SK-N-SH (cell line): ENCODE measurements at regions not wholly inside any gene's neighbourhood (a gene's known extent, or its start where the extent isn't known, plus 50 kb on each side); places are given as distances from the start of the nearest gene placed in this dataset.

ENCODE experiments used
- CTCF ChIA-PET: fragments of 300-600, 350-600 bp; formaldehyde crosslinking; extraction: SDS; loops from one replicate; lab custom pipeline; 2021; lab: Yijun Ruan, JAX
- POLR2A ChIA-PET: fragments of 350-600 bp; sonication (Branson Sonifier 250); formaldehyde crosslinking; extraction: SDS; loops from one replicate; lab custom pipeline; 2020; ENCODE audit warnings: antibody characterized with exemption, inconsistent platforms; lab: Yijun Ruan, JAX
- DNase-seq: peaks from one replicate; pipeline ENCODE4 v3.0.0; 2012
- H2AFZ ChIP-seq: fragments of 200-600 bp; sonication (generic); 2 replicates; pipeline ENCODE4 v1.8.1; 2016; ENCODE audit warnings: antibody characterized with exemption, mild to moderate bottlenecking, low read depth
- H3F3A ChIP-seq: fragments of 200-600 bp; sonication (generic); replicated peaks from 2 replicates; pipeline ENCODE3; 2016; ENCODE audit warnings: antibody characterized with exemption, mild to moderate bottlenecking; ENCODE audit not compliant: insufficient read depth
- H3K27ac ChIP-seq, 2 experiments: fragments of 200-500 bp in 1 of 2; fragments of 200-600 bp in 1 of 2; sonication (Bioruptor generic) in 1 of 2; sonication (generic), shearing (Covaris generic) in 1 of 2; 2 replicates each; pipeline versions ENCODE4 v1.5.1 to v1.6.1; 2014 to 2016; ENCODE audit warnings: low read depth in 2 of 2, inconsistent platforms in 1 of 2, low read length in 1 of 2, mild to moderate bottlenecking in 1 of 2, mixed read lengths in 1 of 2
- H3K27me3 ChIP-seq: fragments of 200-600 bp; sonication (generic), shearing (Covaris generic); 2 replicates; pipeline ENCODE4 v1.6.1; 2016; ENCODE audit warnings: mixed run types; ENCODE audit not compliant: insufficient read depth
- H3K36me3 ChIP-seq, 2 experiments: fragments of 200-500 bp in 1 of 2; fragments of 200-600 bp in 1 of 2; sonication (Bioruptor generic) in 1 of 2; sonication (generic) in 1 of 2; replicated peaks in 1 of 2; 2 replicates each; pipeline versions ENCODE3 to v1.5.1; 2014 to 2016; ENCODE audit warnings: low read length in 1 of 2, mild to moderate bottlenecking in 1 of 2; ENCODE audit not compliant: insufficient read depth in 2 of 2, control insufficient read depth in 1 of 2
- H3K4me1 ChIP-seq, 2 experiments: fragments of 200-500 bp in 1 of 2; fragments of 200-600 bp in 1 of 2; sonication (Bioruptor generic) in 1 of 2; sonication (generic), shearing (Covaris generic) in 1 of 2; 2 replicates each; pipeline versions ENCODE4 v1.5.1 to v1.6.1; 2014 to 2016; ENCODE audit warnings: low read depth in 1 of 2, low read length in 1 of 2, mixed run types in 1 of 2; ENCODE audit not compliant: insufficient read depth in 2 of 2, control insufficient read depth in 1 of 2
- H3K4me2 ChIP-seq: fragments of 200-600 bp; sonication (generic), shearing (Covaris generic); 2 replicates; pipeline ENCODE4 v1.6.1; 2017; ENCODE audit warnings: mixed run types
- H3K4me3 ChIP-seq, 2 experiments: fragments of 200-500 bp in 1 of 2; fragments of 200-600 bp in 1 of 2; sonication (Bioruptor generic) in 1 of 2; sonication (generic), shearing (Covaris generic) in 1 of 2; 2 replicates each; pipeline versions ENCODE4 v1.5.1 to v1.8.1; 2014 to 2016; ENCODE audit warnings: low read depth in 2 of 2, inconsistent platforms in 1 of 2, low read length in 1 of 2, mild to moderate bottlenecking in 1 of 2, mixed read lengths in 1 of 2, moderate library complexity in 1 of 2
- H3K79me2 ChIP-seq: fragments of 200-600 bp; sonication (generic); 2 replicates; pipeline ENCODE4 v1.8.1; 2017; ENCODE audit warnings: mild to moderate bottlenecking; ENCODE audit not compliant: insufficient read depth
- H3K9ac ChIP-seq: fragments of 200-600 bp; sonication (generic); 2 replicates; pipeline ENCODE4 v1.6.1; 2017; ENCODE audit warnings: mixed run types
- H3K9me2 ChIP-seq: fragments of 200-600 bp; sonication (generic); 2 replicates; pipeline ENCODE4 v1.6.1; 2017; ENCODE audit warnings: mixed run types
- H3K9me3 ChIP-seq: fragments of 200-600 bp; sonication (generic); 2 replicates; pipeline ENCODE4 v1.6.1; 2017; ENCODE audit warnings: mixed run types, mild to moderate bottlenecking, moderate library complexity
- H4K20me1 ChIP-seq: fragments of 200-600 bp; sonication (generic); 2 replicates; pipeline ENCODE4 v1.6.1; 2017; ENCODE audit warnings: mild to moderate bottlenecking, mixed run types; ENCODE audit not compliant: insufficient read depth
- FOSL2 ChIP-seq: IDR thresholded peaks from 2 replicates; pipeline ENCODE4 v1.4.0; 2012; ENCODE audit warnings: low read depth, mild to moderate bottlenecking, moderate library complexity, borderline replicate concordance
- FOXJ3 ChIP-seq: sonication (generic); formaldehyde crosslinking; IDR thresholded peaks from 2 replicates; pipeline ENCODE4 v1.5.1; 2020; ENCODE audit warnings: mild to moderate bottlenecking, missing genetic modification reagents
- FOXM1 ChIP-seq: IDR thresholded peaks from 2 replicates; pipeline ENCODE4 v1.4.0; 2012; ENCODE audit warnings: low read depth, mild to moderate bottlenecking
- RCOR1 ChIP-seq: fragments of 150-350 bp; IDR thresholded peaks from 2 replicates; pipeline ENCODE4 v1.6.1; 2017; ENCODE audit warnings: antibody characterized with exemption, low read length
- TAF1 ChIP-seq: IDR thresholded peaks from 2 replicates; pipeline ENCODE4 v1.6.1; 2012; ENCODE audit warnings: low read depth, mild to moderate bottlenecking, low read length, moderate library complexity, borderline replicate concordance
- TEAD4 ChIP-seq: IDR thresholded peaks from 2 replicates; pipeline ENCODE4 v1.4.0; 2012; ENCODE audit warnings: mild to moderate bottlenecking, borderline replicate concordance; ENCODE audit not compliant: insufficient read depth
- WGBS: methylation state at CpG from one replicate; pipeline ENCODE4 v1.1.6; 2017; ENCODE audit warnings: low lambda C conversion rate; 5-methylcytosine and 5-hydroxymethylcytosine counted together
- TF ChIP-seq, protein P1 (sequence below): IDR thresholded peaks from 2 replicates; pipeline ENCODE4 v1.6.1; 2012; ENCODE audit warnings: mild to moderate bottlenecking, low read depth, low read length, moderate library complexity

DNA sequence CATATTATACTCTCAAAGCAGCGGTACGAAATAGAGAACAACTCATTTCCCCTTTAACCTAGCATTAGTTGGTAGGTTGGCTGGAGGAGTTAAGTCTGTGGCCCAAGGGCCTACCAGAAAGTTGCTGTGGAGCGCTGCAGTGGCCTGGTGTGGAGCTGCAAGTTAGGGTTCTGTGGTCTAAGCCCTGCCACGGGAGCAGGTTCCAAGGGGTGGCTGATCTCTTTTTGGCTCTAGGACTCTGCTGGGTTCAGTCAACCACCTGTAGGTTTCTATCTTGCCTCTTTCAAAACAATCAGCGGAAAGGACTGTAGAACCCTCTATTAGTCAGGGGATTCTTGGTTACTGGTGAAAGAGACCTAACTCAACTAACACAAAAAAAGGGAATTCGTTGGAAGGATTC is 54.5 kb upstream of the TULP4 start (continued):
- TF ChIP-seq RCOR1 (no peak), FOXJ3 (CRISPR knock-in tag) (no peak)

DNA sequence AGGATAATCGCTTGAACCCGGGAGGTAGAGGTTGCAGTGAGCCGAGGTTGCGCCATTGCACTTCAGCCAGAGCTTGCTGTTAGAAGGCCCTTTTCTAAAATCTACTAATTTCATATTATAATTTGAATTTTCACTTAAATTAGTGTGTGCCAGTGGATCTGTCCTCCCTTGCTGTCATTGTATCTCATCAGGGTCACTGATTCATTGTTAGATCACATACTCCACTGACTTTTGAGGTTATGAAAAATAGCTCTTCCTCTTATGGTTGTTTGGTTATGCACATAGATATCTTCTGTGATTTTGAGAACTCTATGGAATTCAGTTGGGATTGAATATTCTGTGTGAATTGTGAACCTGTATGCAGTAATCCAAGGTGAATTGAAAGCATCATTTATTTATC is 53.1 kb upstream of the TULP4 start:
- H3K79me2 ChIP-seq = peaks cover 87% of the 10 kb centered on the region
- CTCF ChIA-PET = no interaction called here
- POLR2A ChIA-PET = no interaction called here

DNA sequence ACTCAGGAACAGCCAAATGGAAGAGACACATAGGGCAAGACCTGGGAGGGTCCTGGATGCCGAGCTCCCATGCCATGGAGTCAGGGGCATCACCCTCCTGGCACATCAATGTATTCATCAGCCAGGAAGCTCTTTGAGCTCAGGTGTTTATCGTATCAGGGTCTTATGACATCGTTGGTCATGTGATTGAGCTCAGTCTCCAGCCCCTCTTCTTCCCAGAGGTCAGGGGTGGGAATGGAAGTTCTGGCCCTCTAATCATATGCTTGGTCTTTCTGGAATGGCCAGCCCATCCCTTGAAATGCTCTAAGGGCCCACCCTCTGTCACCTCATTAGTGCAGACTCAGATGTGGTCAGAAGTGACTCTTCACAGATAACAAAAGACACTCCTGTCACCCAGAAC is 52.4 kb upstream of the TULP4 start:
- TF ChIP-seq FOXM1 (no peak), TAF1 (no peak), FOSL2 (no peak), TEAD4 (no peak)
- TF ChIP-seq, protein P1, sequence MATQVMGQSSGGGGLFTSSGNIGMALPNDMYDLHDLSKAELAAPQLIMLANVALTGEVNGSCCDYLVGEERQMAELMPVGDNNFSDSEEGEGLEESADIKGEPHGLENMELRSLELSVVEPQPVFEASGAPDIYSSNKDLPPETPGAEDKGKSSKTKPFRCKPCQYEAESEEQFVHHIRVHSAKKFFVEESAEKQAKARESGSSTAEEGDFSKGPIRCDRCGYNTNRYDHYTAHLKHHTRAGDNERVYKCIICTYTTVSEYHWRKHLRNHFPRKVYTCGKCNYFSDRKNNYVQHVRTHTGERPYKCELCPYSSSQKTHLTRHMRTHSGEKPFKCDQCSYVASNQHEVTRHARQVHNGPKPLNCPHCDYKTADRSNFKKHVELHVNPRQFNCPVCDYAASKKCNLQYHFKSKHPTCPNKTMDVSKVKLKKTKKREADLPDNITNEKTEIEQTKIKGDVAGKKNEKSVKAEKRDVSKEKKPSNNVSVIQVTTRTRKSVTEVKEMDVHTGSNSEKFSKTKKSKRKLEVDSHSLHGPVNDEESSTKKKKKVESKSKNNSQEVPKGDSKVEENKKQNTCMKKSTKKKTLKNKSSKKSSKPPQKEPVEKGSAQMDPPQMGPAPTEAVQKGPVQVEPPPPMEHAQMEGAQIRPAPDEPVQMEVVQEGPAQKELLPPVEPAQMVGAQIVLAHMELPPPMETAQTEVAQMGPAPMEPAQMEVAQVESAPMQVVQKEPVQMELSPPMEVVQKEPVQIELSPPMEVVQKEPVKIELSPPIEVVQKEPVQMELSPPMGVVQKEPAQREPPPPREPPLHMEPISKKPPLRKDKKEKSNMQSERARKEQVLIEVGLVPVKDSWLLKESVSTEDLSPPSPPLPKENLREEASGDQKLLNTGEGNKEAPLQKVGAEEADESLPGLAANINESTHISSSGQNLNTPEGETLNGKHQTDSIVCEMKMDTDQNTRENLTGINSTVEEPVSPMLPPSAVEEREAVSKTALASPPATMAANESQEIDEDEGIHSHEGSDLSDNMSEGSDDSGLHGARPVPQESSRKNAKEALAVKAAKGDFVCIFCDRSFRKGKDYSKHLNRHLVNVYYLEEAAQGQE = no peak
- TF ChIP-seq, all 33 proteins: peak for 0
- Histone ChIP-seq H3K9me2 (no peaks in the 10 kb centered on the region), H4K20me1 (peaks cover 19% of the 10 kb centered on the region), H3K36me3 (peaks cover 2 to 11% of the 10 kb centered on the region in 2 experiments), H3K79me2 (peaks cover 84% of the 10 kb centered on the region), H3F3A (no peaks in the 10 kb centered on the region), H2AFZ (no peak overlapping the region), H3K4me3 (no peak overlapping the region), H3K9ac (no peak overlapping the region), H3K4me2 (no peak overlapping the region), H3K27me3 (no peaks in the 10 kb centered on the region), H3K9me3 (no peaks in the 10 kb centered on the region), H3K4me1 (peaks cover 0 to 15% of the 10 kb centered on the region in 2 experiments; a peak in 2 of 4 replicates), H3K27ac (no peak overlapping the region)
- WGBS = 91% methylated on average over 3 of the region's 3 CpGs
- ChIA-PET CTCF (no interaction called here), POLR2A (no interaction called here)
- DNase-seq = no peak

More for the DNA sequence above, 53.1 kb upstream of the TULP4 start:
- peaks cover 20% of the 10 kb centered on the region for H4K20me1 ChIP-seq
- H3F3A ChIP-seq = no peaks in the 10 kb centered on the region
- H3K36me3 ChIP-seq = peaks cover 2 to 7% of the 10 kb centered on the region in 2 experiments
- H3K27me3 ChIP-seq = no peaks in the 10 kb centered on the region
- TF ChIP-seq, protein P1 = no peak
- WGBS = 96% methylated on average over 4 of the region's 4 CpGs
- H3K4me2 ChIP-seq = no peak overlapping the region
- no peaks in the 10 kb centered on the region for H3K9me3 ChIP-seq
- no peak overlapping the region for H3K27ac ChIP-seq
- H3K9ac ChIP-seq = no peak overlapping the region
- no peak overlapping the region for H2AFZ ChIP-seq
- DNase-seq = no peak
- H3K9me2 ChIP-seq = no peaks in the 10 kb centered on the region
- peaks cover 0 to 15% of the 10 kb centered on the region in 2 experiments; a peak in 2 of 4 replicates for H3K4me1 ChIP-seq
- no peak overlapping the region for H3K4me3 ChIP-seq
